Dendritic cell treated with granulocyte-macrophage colony-stimulating factor and Interleukin-4, amounts not matched to agents 40 ng/mL and 50 ng/mL, for 4 days (primary cell): ENCODE measurements at regions not wholly inside any gene's neighbourhood (a gene's known extent, or its start where the extent isn't known, plus 50 kb on each side); places are given as distances from the start of the nearest gene placed in this dataset.
"Not testable (repeated sequence)": the region's sequence is repeated elsewhere in the genome, so short reads cannot be mapped to it uniquely, and the experiment has no call there.

Experiments used
- H3K27ac Mint-ChIP-seq: one replicate; pipeline ENCODE4 v1.8.0; 2022; ENCODE audit warnings: mild to moderate bottlenecking, mixed read lengths
- H3K27me3 Mint-ChIP-seq: one replicate; pipeline ENCODE4 v1.8.0; 2022; ENCODE audit warnings: mild to moderate bottlenecking, mixed read lengths
- H3K36me3 Mint-ChIP-seq: one replicate; pipeline ENCODE4 v1.8.0; 2022; ENCODE audit warnings: low read depth, mixed read lengths
- H3K4me1 Mint-ChIP-seq: one replicate; pipeline ENCODE4 v1.8.0; 2022; ENCODE audit warnings: low read depth, mixed read lengths
- H3K4me3 Mint-ChIP-seq: one replicate; pipeline ENCODE4 v1.8.0; 2022; ENCODE audit warnings: mild to moderate bottlenecking, moderate library complexity, mixed read lengths
- H3K9me3 Mint-ChIP-seq: one replicate; pipeline ENCODE4 v1.8.0; 2022; ENCODE audit warnings: mixed read lengths
- intact Hi-C: fragments of 100-400 bp; cut with micrococcal nuclease; formaldehyde crosslinking; loops from one replicate; pipeline ENCODE4 v1.15.0; 2022

- H3K4me3 Mint-ChIP-seq = no peak overlapping the region
- no peaks in the 10 kb centered on the region for H3K36me3 Mint-ChIP-seq
- no peaks in the 10 kb centered on the region for H3K9me3 Mint-ChIP-seq
- no peaks in the 10 kb centered on the region for H3K27me3 Mint-ChIP-seq
- intact Hi-C loops = no loop called here
- H3K27ac Mint-ChIP-seq = no peak overlapping the region
- no peaks in the 10 kb centered on the region for H3K4me1 Mint-ChIP-seq
Observed at GRCh38 chrX:27404366-27404765, 58.8 kb downstream of the PPP4R3C start.

DNA sequence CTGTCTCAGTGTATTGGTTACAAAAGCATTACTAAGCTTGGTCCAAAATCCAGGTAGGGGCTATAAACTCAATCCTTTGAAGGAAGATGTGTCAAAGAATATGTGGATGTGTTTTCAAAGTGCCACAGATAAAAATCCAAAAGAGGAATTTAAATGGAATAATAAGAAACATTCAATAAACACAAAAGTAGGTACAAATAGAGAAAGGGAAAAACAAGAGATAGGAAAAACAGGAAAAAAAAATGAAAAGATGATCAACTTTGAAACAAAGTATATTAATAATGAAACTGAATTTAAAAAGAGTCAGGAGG is 64.0 kb downstream of the PPP4R3C start:
- no peaks in the 10 kb centered on the region for H3K36me3 Mint-ChIP-seq
- no peaks in the 10 kb centered on the region for H3K4me1 Mint-ChIP-seq
- no peaks in the 10 kb centered on the region for H3K27me3 Mint-ChIP-seq
- no peak overlapping the region for H3K4me3 Mint-ChIP-seq
- intact Hi-C loops = no loop called here
- H3K27ac Mint-ChIP-seq = no peak overlapping the region
- no peaks in the 10 kb centered on the region for H3K9me3 Mint-ChIP-seq

DNA sequence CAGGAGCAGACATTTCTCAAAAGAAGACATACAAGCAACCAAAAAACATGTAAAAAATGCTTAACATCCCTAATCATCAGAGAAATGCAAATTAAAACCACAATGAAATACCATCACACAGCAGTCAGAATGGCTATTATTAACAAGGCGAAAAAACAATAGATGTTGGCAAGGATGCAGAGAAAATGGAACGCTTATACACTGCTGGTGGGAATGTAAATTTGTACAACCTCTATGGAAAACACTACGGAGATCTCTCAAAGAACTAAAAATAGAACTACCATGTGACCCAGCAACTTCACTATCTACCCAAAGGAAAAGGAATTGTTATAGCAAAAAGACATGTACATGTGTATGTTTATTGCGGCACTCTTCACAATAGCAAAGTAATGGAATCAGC is 71.5 kb downstream of the PPP4R3C start:
- no peaks in the 10 kb centered on the region for H3K27me3 Mint-ChIP-seq
- no peak overlapping the region for H3K27ac Mint-ChIP-seq
- intact Hi-C loops = no loop called here
- no peak overlapping the region for H3K4me3 Mint-ChIP-seq
- no peaks in the 10 kb centered on the region for H3K4me1 Mint-ChIP-seq
- H3K36me3 Mint-ChIP-seq = no peaks in the 10 kb centered on the region
- no peaks in the 10 kb centered on the region for H3K9me3 Mint-ChIP-seq

DNA sequence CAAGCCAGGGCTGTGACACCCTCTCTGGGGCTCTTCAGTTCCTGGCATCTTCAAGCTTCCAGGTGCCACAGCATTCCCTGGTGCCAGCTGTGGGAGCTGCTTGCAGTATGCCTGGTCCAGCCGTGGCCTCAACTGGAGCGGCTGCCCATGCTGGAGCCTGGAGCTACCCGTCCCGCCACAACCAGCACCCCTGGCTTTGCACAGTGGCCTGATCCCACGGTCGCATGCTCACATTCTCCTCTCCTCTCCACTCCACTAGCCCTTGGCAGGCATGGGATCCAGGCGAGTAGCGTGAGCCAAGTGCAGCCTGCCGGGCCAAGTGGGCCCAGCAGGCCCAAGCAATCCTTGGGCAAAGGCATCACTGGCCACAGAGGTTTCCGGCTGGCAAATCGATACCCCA is 81.7 kb downstream of the PPP4R3C start:
- Mint-ChIP-seq H3K36me3 (no peaks in the 10 kb centered on the region), H3K27ac (no peak overlapping the region), H3K27me3 (no peaks in the 10 kb centered on the region), H3K9me3 (no peaks in the 10 kb centered on the region), H3K4me1 (no peaks in the 10 kb centered on the region), H3K4me3 (no peak overlapping the region)
- intact Hi-C loops = no loop called here

GRCh38 chrX:27380163-27380845 is 82.8 kb downstream of the PPP4R3C start:
- Mint-ChIP-seq H3K36me3 (no peaks in the 10 kb centered on the region), H3K27ac (no peak overlapping the region), H3K4me3 (no peak overlapping the region), H3K27me3 (no peaks in the 10 kb centered on the region), H3K4me1 (no peaks in the 10 kb centered on the region), H3K9me3 (no peaks in the 10 kb centered on the region)
- intact Hi-C loops = no loop called here

GRCh38 chrX:27354021-27354420 is 109.1 kb downstream of the PPP4R3C start:
- Mint-ChIP-seq H3K4me1 (no peaks in the 10 kb centered on the region), H3K27me3 (no peaks in the 10 kb centered on the region), H3K4me3 (no peak overlapping the region), H3K9me3 (no peaks in the 10 kb centered on the region), H3K36me3 (no peaks in the 10 kb centered on the region), H3K27ac (no peak overlapping the region)
- intact Hi-C loops = no loop called here

- no peaks in the 10 kb centered on the region for H3K36me3 Mint-ChIP-seq
- no peaks in the 10 kb centered on the region for H3K4me1 Mint-ChIP-seq
- H3K27ac Mint-ChIP-seq = no peak overlapping the region
- intact Hi-C loops = no loop called here
- no peaks in the 10 kb centered on the region for H3K9me3 Mint-ChIP-seq
- no peak overlapping the region for H3K4me3 Mint-ChIP-seq
- no peaks in the 10 kb centered on the region for H3K27me3 Mint-ChIP-seq
Observed at GRCh38 chrX:27350476-27350875, 112.7 kb downstream of the PPP4R3C start.

DNA sequence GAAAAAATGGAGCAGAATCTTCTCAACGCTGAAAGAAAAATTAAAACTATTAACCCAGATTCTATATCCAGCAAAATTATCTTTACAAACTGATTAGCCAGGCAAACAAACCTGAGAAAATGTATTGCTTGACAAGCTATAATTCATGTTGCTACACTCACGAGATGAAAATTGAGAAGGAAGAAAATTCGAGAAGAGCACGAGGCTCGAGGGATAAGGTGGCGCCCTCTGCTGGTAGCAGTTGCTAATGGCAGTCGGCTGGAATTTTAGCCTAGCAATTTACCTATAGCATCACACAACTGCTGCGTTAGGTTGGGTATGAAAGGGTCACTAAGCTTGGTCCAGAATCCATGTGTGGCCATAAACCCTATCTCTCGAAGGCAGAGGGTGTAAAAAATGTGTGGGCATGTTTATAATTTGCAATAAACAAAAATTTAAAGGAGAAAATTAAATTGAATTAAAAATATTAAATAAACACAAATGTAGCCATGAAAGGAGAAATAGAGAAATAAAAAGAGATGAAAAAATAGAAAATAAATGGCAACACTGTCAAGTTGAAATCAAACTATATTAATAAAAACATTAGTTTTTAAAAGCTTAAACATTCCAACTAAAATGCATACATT is 126.6 kb downstream of the PPP4R3C start:
- no peaks in the 10 kb centered on the region for H3K27me3 Mint-ChIP-seq
- H3K4me3 Mint-ChIP-seq = no peak overlapping the region
- intact Hi-C loops = no loop called here
- H3K36me3 Mint-ChIP-seq = no peaks in the 10 kb centered on the region
- H3K27ac Mint-ChIP-seq = no peak overlapping the region
- no peaks in the 10 kb centered on the region for H3K4me1 Mint-ChIP-seq
- H3K9me3 Mint-ChIP-seq = no peaks in the 10 kb centered on the region

- no peaks in the 10 kb centered on the region for H3K9me3 Mint-ChIP-seq
- no peaks in the 10 kb centered on the region for H3K27me3 Mint-ChIP-seq
- no peaks in the 10 kb centered on the region for H3K36me3 Mint-ChIP-seq
- no peak overlapping the region for H3K27ac Mint-ChIP-seq
- no peak overlapping the region for H3K4me3 Mint-ChIP-seq
- H3K4me1 Mint-ChIP-seq = no peaks in the 10 kb centered on the region
- intact Hi-C loops = no loop called here
Observed at GRCh38 chrX:27321632-27322031, 141.5 kb downstream of the PPP4R3C start.

- Mint-ChIP-seq H3K36me3 (no peaks in the 10 kb centered on the region), H3K27ac (no peak overlapping the region), H3K27me3 (no peaks in the 10 kb centered on the region), H3K4me1 (no peaks in the 10 kb centered on the region), H3K4me3 (no peak overlapping the region), H3K9me3 (no peaks in the 10 kb centered on the region)
- intact Hi-C loops = no loop called here
Observed at GRCh38 chrX:27309406-27309805, 153.7 kb downstream of the PPP4R3C start.

- intact Hi-C loops = no loop called here
- no peaks in the 10 kb centered on the region for H3K27me3 Mint-ChIP-seq
- H3K4me3 Mint-ChIP-seq = no peak overlapping the region
Observed at GRCh38 chrX:27307546-27307945, 155.6 kb downstream of the PPP4R3C start.

DNA sequence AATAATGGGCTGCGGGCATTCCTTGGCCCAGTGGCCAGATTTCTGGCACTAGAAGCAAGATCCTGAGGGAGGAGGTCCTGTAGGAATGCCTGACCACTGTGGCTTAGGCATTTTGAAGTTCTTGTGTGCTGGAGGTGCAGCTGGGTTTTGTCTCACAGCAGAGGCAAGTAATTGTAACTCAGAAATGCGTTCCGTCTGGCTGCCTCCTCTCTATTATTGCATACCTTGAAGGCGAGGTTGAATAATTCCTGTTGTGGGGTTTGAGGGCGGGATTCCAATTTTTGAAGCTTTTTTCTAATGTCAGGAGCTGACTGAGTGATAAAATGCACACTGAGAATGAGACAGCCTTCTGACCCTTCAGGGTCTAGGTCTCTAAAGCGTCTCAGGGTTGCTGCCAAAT is 170.6 kb downstream of the PPP4R3C start:
- H3K4me3 Mint-ChIP-seq, H3K4me1 Mint-ChIP-seq, H3K27ac Mint-ChIP-seq, intact Hi-C loops, H3K36me3 Mint-ChIP-seq, H3K27me3 Mint-ChIP-seq, H3K9me3 Mint-ChIP-seq: not testable (repeated sequence)

More at GRCh38 chrX:27307546-27307945, 155.6 kb downstream of the PPP4R3C start:
- H3K9me3 Mint-ChIP-seq = no peaks in the 10 kb centered on the region
- H3K36me3 Mint-ChIP-seq = no peaks in the 10 kb centered on the region
- H3K27ac Mint-ChIP-seq = no peak overlapping the region
- H3K4me1 Mint-ChIP-seq = no peaks in the 10 kb centered on the region

DNA sequence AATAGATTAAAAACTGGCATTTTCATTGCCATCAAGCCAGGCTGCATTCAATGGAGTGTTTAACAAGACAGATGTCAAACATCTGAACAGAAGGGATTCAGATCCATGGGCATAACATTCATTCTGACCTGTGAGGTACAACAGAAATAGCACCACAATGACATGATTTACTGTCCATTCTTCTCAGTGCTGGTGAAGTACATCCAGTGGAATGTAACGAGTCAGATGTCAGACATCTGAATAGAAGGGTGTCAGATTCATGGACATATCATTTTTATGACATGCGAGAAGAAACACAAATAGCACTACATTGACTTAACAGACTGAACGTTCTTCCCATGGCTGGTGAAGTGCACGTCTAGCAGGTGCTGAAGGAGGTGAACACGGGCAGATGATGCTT is 186.4 kb downstream of the PPP4R3C start:
- H3K27ac Mint-ChIP-seq = no peak overlapping the region
- no peaks in the 10 kb centered on the region for H3K9me3 Mint-ChIP-seq
- H3K4me1 Mint-ChIP-seq = no peaks in the 10 kb centered on the region
- intact Hi-C loops = no loop called here
- no peak overlapping the region for H3K4me3 Mint-ChIP-seq
- H3K27me3 Mint-ChIP-seq = no peaks in the 10 kb centered on the region
- H3K36me3 Mint-ChIP-seq = no peaks in the 10 kb centered on the region

GRCh38 chrX:27254656-27255055 is 208.5 kb downstream of the PPP4R3C start:
- no peaks in the 10 kb centered on the region for H3K27me3 Mint-ChIP-seq
- no peak overlapping the region for H3K4me3 Mint-ChIP-seq
- no peaks in the 10 kb centered on the region for H3K36me3 Mint-ChIP-seq
- peaks cover 9% of the 10 kb centered on the region for H3K4me1 Mint-ChIP-seq
- no peak overlapping the region for H3K27ac Mint-ChIP-seq
- intact Hi-C loops = no loop called here
- H3K9me3 Mint-ChIP-seq = no peaks in the 10 kb centered on the region

GRCh38 chrX:27251369-27251768 is 211.8 kb downstream of the PPP4R3C start:
- Mint-ChIP-seq H3K9me3 (no peaks in the 10 kb centered on the region), H3K27me3 (no peaks in the 10 kb centered on the region)

More at GRCh38 chrX:27251369-27251768, 211.8 kb downstream of the PPP4R3C start:
- intact Hi-C loops = no loop called here
- Mint-ChIP-seq H3K4me3 (no peak overlapping the region), H3K36me3 (no peaks in the 10 kb centered on the region), H3K4me1 (peaks cover 5% of the 10 kb centered on the region), H3K27ac (no peak overlapping the region)
